ENCODE measurements at regions not wholly inside any gene's neighbourhood (a gene's known extent, or its start where the extent isn't known, plus 50 kb on each side); places are given as distances from the start of the nearest gene placed in this dataset.

DNA sequence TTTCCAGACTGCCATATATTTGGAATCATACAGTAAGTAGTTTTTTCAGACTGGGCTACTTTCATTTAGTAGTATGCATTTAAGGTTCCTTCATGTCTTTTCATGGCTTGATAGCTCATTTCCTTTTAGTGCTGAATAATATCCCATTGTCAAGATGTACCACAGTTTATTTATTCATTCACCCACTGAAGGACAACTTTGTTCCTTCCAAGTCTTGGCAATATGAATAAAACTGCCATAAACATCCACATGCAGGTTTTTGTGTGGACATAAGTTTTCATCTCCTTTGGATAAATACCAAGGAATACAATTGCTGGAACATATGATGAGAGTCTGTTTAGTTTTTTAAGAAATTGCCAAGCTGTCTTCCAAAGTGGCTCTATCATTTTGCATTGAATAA, 366.4 kb upstream of the NFIA start:
- Histone ChIP-seq H3K36me3 (ENCODE audit: control insufficient read depth, insufficient read depth, low read length) (no peaks in the 10 kb centered on the region), H3K4me3 (ENCODE audit: low read depth, low read length) (no peak overlapping the region), H3K9me3 (ENCODE audit: control insufficient read depth in 2 of 2, low read length in 2 of 2) (no peaks in the 10 kb centered on the region), H3K27me3 (ENCODE audit: control insufficient read depth, insufficient read depth, low read length) (no peaks in the 10 kb centered on the region), H3K4me1 (ENCODE audit: control insufficient read depth, insufficient read depth, low read length, poor library complexity, severe bottlenecking) (no peaks in the 10 kb centered on the region), H3K27ac (ENCODE audit: insufficient read depth, low read length, poor library complexity, severe bottlenecking) (no peak overlapping the region)
- Mint-ChIP-seq H3K4me1 (no peaks in the 10 kb centered on the region), H3K9me3 (peaks cover 0 to 5% (median 3%) of the 10 kb centered on the region in 7 donors), H3K36me3 (no peaks in the 10 kb centered on the region), H3K4me3 (no peak overlapping the region), H3K27me3 (no peaks in the 10 kb centered on the region), H3K27ac (no peak overlapping the region)
- ATAC-seq (ENCODE audit: low read depth in 2 of 2): no peak
- no peak for DNase-seq

DNA sequence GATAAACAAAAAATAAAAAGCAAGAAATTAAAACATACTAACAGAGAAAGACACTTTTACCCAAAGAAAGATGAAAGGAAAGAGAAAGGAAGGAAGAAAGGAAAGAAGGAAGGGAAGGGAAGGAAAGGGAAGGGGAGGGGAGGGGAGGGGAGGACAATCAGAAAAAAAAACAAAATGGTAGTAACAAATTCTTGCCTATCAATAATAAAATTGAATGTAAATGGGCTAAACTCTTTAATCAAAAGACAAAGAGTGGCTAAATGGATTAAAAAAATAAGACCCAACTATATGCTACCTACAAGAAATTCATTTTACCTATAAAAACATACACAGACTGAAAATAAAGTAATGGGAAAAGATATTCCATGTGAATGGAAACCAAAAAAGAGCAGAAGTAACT, 372.9 kb upstream of the NFIA start:
- H3K4me1 Mint-ChIP-seq: no peaks in the 10 kb centered on the region
- no peaks in the 10 kb centered on the region for H3K27me3 ChIP-seq (ENCODE audit: control insufficient read depth, insufficient read depth, low read length)
- no peaks in the 10 kb centered on the region for H3K4me1 ChIP-seq (ENCODE audit: control insufficient read depth, insufficient read depth, low read length, poor library complexity, severe bottlenecking)
- H3K36me3 Mint-ChIP-seq: no peaks in the 10 kb centered on the region
- H3K4me3 ChIP-seq (ENCODE audit: low read depth, low read length): no peak overlapping the region
- no peaks in the 10 kb centered on the region for H3K27me3 Mint-ChIP-seq
- ATAC-seq (ENCODE audit: low read depth in 2 of 2): no peak
- H3K4me3 Mint-ChIP-seq: no peak overlapping the region
- no peak overlapping the region for H3K27ac ChIP-seq (ENCODE audit: insufficient read depth, low read length, poor library complexity, severe bottlenecking)
- no peaks in the 10 kb centered on the region for H3K9me3 ChIP-seq (ENCODE audit: control insufficient read depth in 2 of 2, low read length in 2 of 2)
- no peaks in the 10 kb centered on the region for H3K36me3 ChIP-seq (ENCODE audit: control insufficient read depth, insufficient read depth, low read length)
- no peak for DNase-seq
- no peak overlapping the region for H3K27ac Mint-ChIP-seq
- peaks cover 0 to 14% (median 3%) of the 10 kb centered on the region in 7 donors for H3K9me3 Mint-ChIP-seq

DNA sequence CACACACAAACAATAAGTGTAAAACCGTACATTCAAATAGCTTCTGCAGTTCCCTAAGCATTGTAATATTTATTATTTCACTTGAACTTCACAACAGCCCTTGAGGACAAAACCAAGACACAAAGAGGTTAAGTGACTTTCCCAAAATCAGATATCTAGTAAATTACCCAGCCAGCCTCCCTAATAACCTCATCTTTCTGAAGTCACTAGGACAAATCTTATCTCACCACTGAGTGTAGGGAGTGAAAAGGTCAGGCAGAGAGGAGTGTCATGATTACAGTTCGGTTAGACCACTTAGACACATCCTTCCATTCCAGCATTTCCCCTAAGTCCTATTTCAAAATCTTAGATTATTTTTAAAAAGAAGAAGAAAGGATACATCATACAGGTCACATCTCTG, 377.3 kb upstream of the NFIA start:
- Mint-ChIP-seq H3K4me1 (no peaks in the 10 kb centered on the region), H3K9me3 (peaks cover 0 to 13% (median 4%) of the 10 kb centered on the region in 7 donors), H3K27ac (no peak overlapping the region), H3K27me3 (no peaks in the 10 kb centered on the region), H3K36me3 (no peaks in the 10 kb centered on the region), H3K4me3 (no peak overlapping the region)
- ATAC-seq (ENCODE audit: low read depth in 2 of 2) (no peak), DNase-seq (no peak)
- no peaks in the 10 kb centered on the region for H3K9me3 ChIP-seq (ENCODE audit: control insufficient read depth in 2 of 2, low read length in 2 of 2)
- H3K36me3 ChIP-seq (ENCODE audit: control insufficient read depth, insufficient read depth, low read length): no peaks in the 10 kb centered on the region
- no peak overlapping the region for H3K27ac ChIP-seq (ENCODE audit: insufficient read depth, low read length, poor library complexity, severe bottlenecking)
- no peaks in the 10 kb centered on the region for H3K4me1 ChIP-seq (ENCODE audit: control insufficient read depth, insufficient read depth, low read length, poor library complexity, severe bottlenecking)
- H3K27me3 ChIP-seq (ENCODE audit: control insufficient read depth, insufficient read depth, low read length): no peaks in the 10 kb centered on the region
- no peak overlapping the region for H3K4me3 ChIP-seq (ENCODE audit: low read depth, low read length)

DNA sequence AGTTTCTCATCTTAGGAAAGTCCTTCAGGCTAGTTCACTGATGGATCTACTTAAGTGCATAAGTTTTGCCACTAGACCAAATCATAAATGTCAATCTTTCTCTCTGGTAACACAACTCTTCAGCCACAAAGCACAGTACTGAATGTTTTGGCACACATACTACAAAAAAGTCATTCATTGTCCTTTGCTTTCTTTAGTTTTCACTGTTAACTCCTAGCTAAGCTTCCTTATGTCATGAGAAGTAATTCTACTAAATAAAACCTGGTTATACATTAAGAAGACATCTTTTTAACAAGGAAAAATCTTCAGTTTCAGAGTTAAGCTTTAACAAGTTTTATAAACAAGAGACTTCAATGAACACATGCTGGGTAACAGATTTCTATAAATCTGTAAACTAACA, 379.2 kb upstream of the NFIA start:
- H3K4me3 Mint-ChIP-seq: no peak overlapping the region

DNA sequence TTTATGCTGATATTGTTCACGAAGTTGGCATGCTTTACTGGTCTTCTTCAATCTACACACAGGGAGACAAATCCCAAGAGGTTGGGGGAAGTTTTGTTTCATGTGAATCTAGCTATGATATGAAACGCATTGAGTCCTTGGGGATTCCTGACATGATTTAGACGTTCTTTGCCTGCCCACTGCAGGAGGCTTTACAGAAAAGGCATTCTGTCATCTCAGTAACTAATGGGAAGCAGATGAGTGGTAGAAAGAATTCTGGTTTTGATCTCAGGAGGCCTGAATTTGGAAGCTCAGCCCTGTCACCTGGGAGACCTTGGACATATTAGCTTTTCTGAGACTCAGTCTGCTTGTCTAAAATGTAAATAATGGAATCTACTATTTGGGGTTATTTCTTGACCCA, 383.0 kb upstream of the NFIA start:
- ATAC-seq (ENCODE audit: low read depth in 2 of 2) (no peak), DNase-seq (no peak)
- Mint-ChIP-seq H3K27ac (no peak overlapping the region), H3K9me3 (peaks cover 0 to 7% (median 4%) of the 10 kb centered on the region in 7 donors), H3K4me1 (no peaks in the 10 kb centered on the region), H3K27me3 (no peaks in the 10 kb centered on the region), H3K4me3 (no peak overlapping the region), H3K36me3 (no peaks in the 10 kb centered on the region)
- Histone ChIP-seq H3K27me3 (ENCODE audit: control insufficient read depth, insufficient read depth, low read length) (no peaks in the 10 kb centered on the region), H3K9me3 (ENCODE audit: control insufficient read depth in 2 of 2, low read length in 2 of 2) (no peaks in the 10 kb centered on the region), H3K27ac (ENCODE audit: insufficient read depth, low read length, poor library complexity, severe bottlenecking) (no peak overlapping the region), H3K36me3 (ENCODE audit: control insufficient read depth, insufficient read depth, low read length) (no peaks in the 10 kb centered on the region), H3K4me1 (ENCODE audit: control insufficient read depth, insufficient read depth, low read length, poor library complexity, severe bottlenecking) (no peaks in the 10 kb centered on the region), H3K4me3 (ENCODE audit: low read depth, low read length) (no peak overlapping the region)

More for the DNA sequence above, 379.2 kb upstream of the NFIA start:
- no peak overlapping the region for H3K27ac Mint-ChIP-seq
- H3K27me3 Mint-ChIP-seq: no peaks in the 10 kb centered on the region
- Histone ChIP-seq H3K9me3 (ENCODE audit: control insufficient read depth in 2 of 2, low read length in 2 of 2) (no peaks in the 10 kb centered on the region), H3K4me1 (ENCODE audit: control insufficient read depth, insufficient read depth, low read length, poor library complexity, severe bottlenecking) (no peaks in the 10 kb centered on the region), H3K4me3 (ENCODE audit: low read depth, low read length) (no peak overlapping the region), H3K36me3 (ENCODE audit: control insufficient read depth, insufficient read depth, low read length) (no peaks in the 10 kb centered on the region), H3K27ac (ENCODE audit: insufficient read depth, low read length, poor library complexity, severe bottlenecking) (no peak overlapping the region), H3K27me3 (ENCODE audit: control insufficient read depth, insufficient read depth, low read length) (no peaks in the 10 kb centered on the region)
- no peak for ATAC-seq (ENCODE audit: low read depth in 2 of 2)
- H3K36me3 Mint-ChIP-seq: no peaks in the 10 kb centered on the region
- no peaks in the 10 kb centered on the region for H3K4me1 Mint-ChIP-seq
- DNase-seq: no peak
- peaks cover 0 to 11% (median 4%) of the 10 kb centered on the region in 7 donors for H3K9me3 Mint-ChIP-seq

DNA sequence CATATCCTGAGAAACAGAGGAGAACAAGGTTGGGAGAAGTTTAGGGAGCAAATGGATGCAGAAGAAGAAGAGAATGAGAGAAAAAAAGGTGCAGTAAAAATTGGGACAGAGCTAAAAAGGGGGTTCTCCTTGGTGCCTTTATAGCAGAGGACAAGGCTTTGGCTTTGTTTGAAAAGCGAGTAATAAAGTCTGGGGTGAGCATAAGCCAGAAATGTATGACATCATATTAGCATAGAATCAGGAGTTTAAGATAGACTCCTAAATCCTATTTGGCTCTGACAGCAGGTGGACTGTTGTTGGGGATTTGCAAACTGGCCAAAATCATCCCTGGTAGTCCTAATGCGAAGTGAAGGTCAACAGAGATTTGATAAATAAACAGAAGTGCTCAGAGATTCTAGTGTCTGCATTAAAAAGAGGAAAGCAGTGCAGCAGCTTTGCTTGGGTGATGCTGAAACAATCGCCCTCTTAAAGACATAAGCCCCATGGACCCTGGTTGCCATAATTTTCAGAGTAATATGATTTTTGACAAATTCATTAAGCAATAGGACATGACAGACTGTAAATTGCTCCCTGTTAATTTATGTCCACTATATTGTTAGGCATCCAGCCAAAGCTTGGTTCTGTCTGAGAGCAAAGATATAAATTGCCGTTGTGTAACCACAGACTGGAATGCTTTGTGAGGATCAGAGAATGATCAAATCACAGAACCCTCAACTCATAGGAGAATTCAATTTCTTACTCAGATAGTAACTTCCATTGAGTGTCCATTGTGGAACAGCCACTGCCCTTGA, 385.0 kb upstream of the NFIA start:
- no peak overlapping the region for H3K4me3 Mint-ChIP-seq
- H3K4me1 Mint-ChIP-seq: no peaks in the 10 kb centered on the region
- Histone ChIP-seq H3K27ac (ENCODE audit: insufficient read depth, low read length, poor library complexity, severe bottlenecking) (no peak overlapping the region), H3K4me3 (ENCODE audit: low read depth, low read length) (no peak overlapping the region), H3K36me3 (ENCODE audit: control insufficient read depth, insufficient read depth, low read length) (no peaks in the 10 kb centered on the region), H3K4me1 (ENCODE audit: control insufficient read depth, insufficient read depth, low read length, poor library complexity, severe bottlenecking) (no peaks in the 10 kb centered on the region), H3K9me3 (ENCODE audit: control insufficient read depth in 2 of 2, low read length in 2 of 2) (no peaks in the 10 kb centered on the region), H3K27me3 (ENCODE audit: control insufficient read depth, insufficient read depth, low read length) (no peaks in the 10 kb centered on the region)
- ATAC-seq (ENCODE audit: low read depth in 2 of 2): no peak
- H3K9me3 Mint-ChIP-seq: peaks cover 0 to 7% (median 3%) of the 10 kb centered on the region in 7 donors
- H3K27me3 Mint-ChIP-seq: no peaks in the 10 kb centered on the region
- DNase-seq: no peak
- no peaks in the 10 kb centered on the region for H3K36me3 Mint-ChIP-seq
- no peak overlapping the region for H3K27ac Mint-ChIP-seq

DNA sequence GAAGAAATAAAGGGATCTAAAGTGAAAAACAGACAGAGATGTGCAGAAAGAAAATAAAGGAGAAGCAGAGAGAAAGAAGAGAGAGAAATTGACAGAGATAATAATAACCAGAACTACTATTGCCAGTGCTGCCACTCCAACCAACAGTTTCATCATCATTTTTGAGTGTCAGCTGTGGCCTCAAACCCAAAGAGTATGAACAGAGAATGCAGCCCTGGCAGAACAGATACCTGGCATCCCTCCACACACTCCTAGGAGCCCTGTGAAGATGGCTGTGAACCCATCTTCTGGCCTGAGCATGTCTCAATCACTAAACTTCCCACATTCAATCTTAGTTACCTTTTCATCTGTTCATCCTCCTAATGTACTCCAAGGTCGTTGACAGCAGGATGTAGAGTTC, 385.8 kb upstream of the NFIA start:
- no peak overlapping the region for H3K4me3 Mint-ChIP-seq
- H3K27me3 Mint-ChIP-seq: no peaks in the 10 kb centered on the region

DNA sequence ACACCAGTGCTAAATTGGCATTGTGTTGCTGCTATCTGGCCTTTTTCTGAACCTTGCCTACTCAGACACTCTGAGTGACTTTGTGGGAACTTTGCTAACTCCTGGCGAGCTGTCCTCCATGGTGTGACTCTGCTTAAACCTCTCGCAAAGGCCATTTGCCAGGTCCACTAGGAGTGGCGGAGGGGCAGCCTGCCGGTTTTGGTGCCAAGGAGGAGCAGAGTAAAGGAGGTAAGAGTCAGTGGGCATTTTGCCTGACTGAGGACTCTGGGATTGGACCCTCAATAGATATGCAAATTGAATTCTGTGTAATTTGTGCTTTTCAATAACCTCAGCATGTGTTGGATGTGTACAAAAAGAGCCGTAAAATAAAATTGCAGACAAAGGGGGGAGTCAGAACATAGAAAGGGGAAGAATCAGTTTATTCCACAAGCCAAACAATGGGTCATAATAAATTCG, 386.6 kb upstream of the NFIA start:
- Mint-ChIP-seq H3K27me3 (no peaks in the 10 kb centered on the region), H3K27ac (no peak overlapping the region), H3K4me3 (no peak overlapping the region), H3K36me3 (no peaks in the 10 kb centered on the region), H3K9me3 (peaks cover 0 to 8% (median 4%) of the 10 kb centered on the region in 7 donors), H3K4me1 (no peaks in the 10 kb centered on the region)
- no peaks in the 10 kb centered on the region for H3K36me3 ChIP-seq (ENCODE audit: control insufficient read depth, insufficient read depth, low read length)
- ATAC-seq (ENCODE audit: low read depth in 2 of 2) (no peak), DNase-seq (no peak)
- H3K27ac ChIP-seq (ENCODE audit: insufficient read depth, low read length, poor library complexity, severe bottlenecking): no peak overlapping the region
- no peaks in the 10 kb centered on the region for H3K9me3 ChIP-seq (ENCODE audit: control insufficient read depth in 2 of 2, low read length in 2 of 2)
- H3K4me3 ChIP-seq (ENCODE audit: low read depth, low read length): no peak overlapping the region
- H3K27me3 ChIP-seq (ENCODE audit: control insufficient read depth, insufficient read depth, low read length): no peaks in the 10 kb centered on the region
- H3K4me1 ChIP-seq (ENCODE audit: control insufficient read depth, insufficient read depth, low read length, poor library complexity, severe bottlenecking): no peaks in the 10 kb centered on the region

More for the DNA sequence above, 385.8 kb upstream of the NFIA start:
- Histone ChIP-seq H3K9me3 (ENCODE audit: control insufficient read depth in 2 of 2, low read length in 2 of 2) (no peaks in the 10 kb centered on the region), H3K4me1 (ENCODE audit: control insufficient read depth, insufficient read depth, low read length, poor library complexity, severe bottlenecking) (no peaks in the 10 kb centered on the region), H3K27ac (ENCODE audit: insufficient read depth, low read length, poor library complexity, severe bottlenecking) (no peak overlapping the region), H3K36me3 (ENCODE audit: control insufficient read depth, insufficient read depth, low read length) (no peaks in the 10 kb centered on the region), H3K27me3 (ENCODE audit: control insufficient read depth, insufficient read depth, low read length) (no peaks in the 10 kb centered on the region), H3K4me3 (ENCODE audit: low read depth, low read length) (no peak overlapping the region)
- ATAC-seq (ENCODE audit: low read depth in 2 of 2) (no peak), DNase-seq (no peak)
- H3K36me3 Mint-ChIP-seq: no peaks in the 10 kb centered on the region
- H3K27ac Mint-ChIP-seq: no peak overlapping the region
- no peaks in the 10 kb centered on the region for H3K4me1 Mint-ChIP-seq
- H3K9me3 Mint-ChIP-seq: peaks cover 0 to 5% (median 1%) of the 10 kb centered on the region in 7 donors
